Central memory CD4-positive, alpha-beta T cell (primary cell): ENCODE measurements at regions not wholly inside any gene's neighbourhood (a gene's known extent, or its start where the extent isn't known, plus 50 kb on each side); places are given as distances from the start of the nearest gene placed in this dataset.

Experiments used
- DNase-seq: peaks from one replicate; pipeline ENCODE4 v3.0.0; 2022

- no peak for DNase-seq
Observed at GRCh38 chr11:92276773-92277172, 52.2 kb downstream of the FAT3 start.

DNA sequence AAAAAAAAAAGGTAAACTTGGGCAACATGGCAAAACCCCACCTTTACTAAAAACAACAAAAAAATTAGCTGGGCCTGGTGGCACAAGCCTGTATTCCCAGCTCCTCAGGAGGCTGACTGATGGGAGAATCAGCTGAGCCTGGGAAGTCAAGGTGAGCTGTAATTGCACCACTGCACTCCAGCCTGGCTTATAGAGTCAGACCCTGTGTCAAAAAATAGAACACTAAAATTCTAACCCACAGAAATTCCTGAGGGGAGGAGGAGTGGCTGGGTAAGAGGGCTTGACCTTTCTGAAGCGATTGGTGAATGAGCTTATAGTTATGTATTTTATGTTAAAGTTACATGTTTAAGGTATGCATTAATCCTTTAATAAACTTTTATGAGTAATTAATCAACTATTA lies 53.3 kb downstream of the FAT3 start:
- DNase-seq, result no peak

DNA sequence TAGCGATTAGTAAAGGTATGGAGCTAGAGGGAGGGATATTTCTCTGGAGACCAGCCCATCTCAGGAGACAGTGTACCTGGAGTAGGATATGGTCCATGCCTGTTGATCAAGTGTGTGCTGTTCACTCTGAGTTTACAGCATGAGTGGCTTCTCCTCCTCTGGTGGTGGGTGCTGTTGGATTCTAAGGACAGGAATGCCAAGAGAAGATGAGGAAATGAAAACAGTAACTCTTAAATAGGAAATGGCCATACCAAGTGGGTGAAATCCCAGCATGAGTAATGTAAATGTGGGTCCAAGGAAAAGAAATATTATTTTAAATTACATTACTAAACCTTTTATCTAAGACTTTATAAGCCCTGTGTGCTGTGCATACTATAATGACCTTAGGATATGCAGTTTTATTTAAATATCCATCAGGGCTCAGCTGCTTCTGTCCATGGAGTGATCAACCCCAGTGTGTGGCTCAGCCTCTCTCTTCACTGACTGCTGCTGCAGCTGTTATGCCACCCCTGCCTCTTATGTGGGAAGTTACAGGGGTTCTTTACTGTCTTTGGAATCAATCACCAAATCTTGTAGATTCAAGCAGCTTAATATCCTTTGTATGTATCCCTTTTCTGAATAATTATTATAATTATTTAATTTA lies 54.3 kb downstream of the FAT3 start:
- DNase-seq, result no peak

GRCh38 chr11:92284107-92284506 lies 59.5 kb downstream of the FAT3 start:
- no peak for DNase-seq

DNA sequence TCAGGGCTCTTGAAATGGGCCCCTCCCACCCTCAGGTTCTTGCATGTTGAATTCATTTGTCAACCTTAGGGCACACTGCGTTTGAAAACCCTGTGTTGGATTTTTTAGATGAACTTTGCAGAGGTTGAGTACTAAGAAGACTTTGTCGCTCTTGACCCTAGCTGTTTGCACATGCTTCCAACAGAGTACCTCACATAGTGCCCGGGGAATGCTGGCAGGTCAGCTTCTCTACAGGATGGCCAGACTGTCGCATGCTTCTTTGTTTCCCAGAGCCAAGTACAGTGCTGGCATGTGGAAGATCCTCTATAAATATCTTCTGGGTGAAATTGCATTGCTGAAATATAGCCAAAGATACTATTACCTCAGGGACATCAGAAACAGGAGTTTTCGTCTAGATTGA lies 59.9 kb downstream of the FAT3 start:
- no peak for DNase-seq

GRCh38 chr11:92285776-92286175 lies 61.2 kb downstream of the FAT3 start:
- no peak for DNase-seq

- DNase-seq, result no peak
Observed at GRCh38 chr11:92286709-92287108, 62.1 kb downstream of the FAT3 start.

- no peak for DNase-seq
Observed at GRCh38 chr11:92295175-92296137, 70.8 kb downstream of the FAT3 start.

DNA sequence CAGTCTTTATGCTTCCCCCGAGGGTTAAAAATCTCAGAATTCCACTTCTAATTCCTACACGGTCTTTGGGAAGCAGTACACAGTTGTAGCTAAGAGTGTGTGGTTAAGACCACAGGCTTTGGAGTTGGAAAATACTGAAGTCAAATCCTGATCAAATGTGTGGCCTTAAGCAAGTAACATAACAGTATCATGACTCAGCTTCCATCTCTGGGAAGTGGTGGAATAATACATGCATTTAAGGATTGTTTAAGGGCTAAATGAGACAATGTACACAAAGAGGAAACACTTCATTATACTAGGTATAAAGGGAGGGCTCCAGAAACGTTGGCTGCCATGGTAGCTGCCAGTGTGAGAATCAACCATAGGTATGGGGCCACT lies 71.5 kb downstream of the FAT3 start:
- DNase-seq, result no peak

DNA sequence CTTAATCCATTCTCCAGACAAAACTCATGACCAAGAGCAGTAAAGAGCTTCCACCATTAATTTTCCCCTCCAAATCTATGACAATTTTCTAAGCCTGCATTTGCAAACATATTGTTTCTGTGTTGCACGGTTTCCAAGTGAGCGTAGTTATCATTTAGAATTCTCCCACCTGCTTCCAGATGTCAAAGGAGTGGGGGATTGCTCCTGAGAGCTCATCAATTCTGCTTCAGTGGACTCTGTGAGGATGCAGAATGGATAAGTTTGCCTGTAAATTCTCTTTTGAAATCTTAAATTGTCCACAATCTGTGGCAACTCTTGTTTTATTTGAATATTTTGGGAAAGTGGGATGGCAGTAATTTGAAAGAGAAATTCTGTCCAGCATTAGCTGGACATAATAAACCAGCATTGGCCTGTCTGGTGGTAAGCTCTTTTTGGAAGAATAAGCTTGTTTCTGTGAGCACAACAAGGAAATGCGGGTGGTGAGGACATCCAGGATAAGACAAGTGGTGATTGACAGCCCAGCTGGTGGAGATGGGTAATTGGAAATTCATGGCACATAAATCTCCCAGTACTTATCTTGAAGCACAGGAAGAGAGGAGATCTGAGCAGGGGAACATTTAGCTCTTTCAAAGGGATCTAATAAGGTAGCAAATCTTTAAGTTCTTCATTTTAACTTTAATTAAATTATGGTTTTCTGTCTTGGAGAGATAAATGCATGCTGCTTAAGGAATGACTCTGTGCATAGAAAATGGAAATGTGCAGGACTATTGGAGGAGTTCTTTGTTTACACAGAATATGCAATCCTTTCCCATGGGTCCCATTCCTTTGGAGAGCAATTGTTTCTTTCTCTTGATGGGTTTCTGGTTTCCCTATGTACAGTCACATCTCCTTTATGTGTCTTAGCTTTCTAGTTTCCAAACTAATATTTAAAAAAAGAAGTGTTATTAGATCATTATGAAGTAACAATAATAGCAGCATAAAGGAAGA lies 73.2 kb downstream of the FAT3 start:
- DNase-seq, result no peak

DNA sequence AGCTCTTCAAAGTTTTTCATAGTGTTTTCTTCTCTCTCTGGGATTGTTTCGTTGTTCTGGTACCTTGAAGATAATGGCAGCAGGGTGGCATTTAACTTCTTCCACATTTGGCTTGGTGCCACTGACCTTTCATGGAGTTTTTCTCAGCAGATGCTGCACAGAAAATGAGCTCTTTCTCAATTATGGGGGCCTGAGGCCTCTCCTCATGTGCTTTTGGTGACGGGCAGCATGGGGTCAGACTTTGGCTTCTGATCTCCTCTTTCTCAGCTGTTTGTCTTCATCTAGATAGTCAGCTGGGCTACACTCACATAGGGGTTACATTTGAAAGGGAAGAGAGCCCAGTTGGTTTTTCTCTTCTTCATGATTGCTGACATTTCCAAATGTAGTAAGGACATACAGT lies 76.3 kb downstream of the FAT3 start:
- no peak for DNase-seq

DNA sequence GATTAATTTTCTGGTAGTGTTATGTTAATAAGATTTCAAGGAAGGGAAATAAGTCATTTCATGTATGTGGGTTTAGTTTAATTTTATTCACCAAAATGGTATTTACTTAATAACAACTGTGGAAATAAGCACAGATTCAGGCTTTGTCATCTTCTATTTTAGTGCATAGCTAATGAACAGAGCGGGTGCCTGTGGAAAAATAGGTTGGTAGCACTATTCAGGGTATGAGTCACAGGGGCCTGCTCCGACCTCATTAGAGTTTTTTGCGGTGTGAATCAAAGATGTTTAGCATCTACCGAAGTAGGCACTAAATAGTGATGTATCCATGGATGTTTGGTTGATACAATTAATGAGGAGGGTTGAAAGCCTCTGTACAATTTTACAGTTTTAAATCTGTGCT lies 78.2 kb downstream of the FAT3 start:
- no peak for DNase-seq

DNA sequence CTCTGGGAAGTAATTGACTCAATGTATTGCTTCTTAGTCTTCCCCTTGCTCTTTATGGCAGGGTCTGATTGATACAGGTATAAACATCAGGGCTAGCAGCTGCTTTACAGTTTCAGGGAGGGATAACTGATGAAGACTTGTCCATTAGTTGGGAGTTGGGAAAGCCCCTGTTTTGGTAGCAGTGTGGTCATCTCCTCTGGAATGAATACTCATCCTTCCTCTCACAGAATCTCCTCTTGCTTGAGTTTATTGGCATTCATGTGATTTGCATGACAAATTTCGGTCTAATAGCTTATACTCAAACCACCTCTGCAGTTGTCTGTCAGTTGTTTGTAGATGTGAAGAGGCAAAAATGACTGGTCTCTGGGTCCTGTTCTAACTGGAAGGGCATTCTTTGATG lies 79.7 kb downstream of the FAT3 start:
- no peak for DNase-seq

- DNase-seq, result no peak
Observed at GRCh38 chr11:92306966-92307510, 82.4 kb downstream of the FAT3 start.

GRCh38 chr11:92308366-92308765 lies 83.7 kb downstream of the FAT3 start:
- DNase-seq, result no peak

- no peak for DNase-seq
Observed at GRCh38 chr11:92311616-92312449, 87.2 kb downstream of the FAT3 start.

DNA sequence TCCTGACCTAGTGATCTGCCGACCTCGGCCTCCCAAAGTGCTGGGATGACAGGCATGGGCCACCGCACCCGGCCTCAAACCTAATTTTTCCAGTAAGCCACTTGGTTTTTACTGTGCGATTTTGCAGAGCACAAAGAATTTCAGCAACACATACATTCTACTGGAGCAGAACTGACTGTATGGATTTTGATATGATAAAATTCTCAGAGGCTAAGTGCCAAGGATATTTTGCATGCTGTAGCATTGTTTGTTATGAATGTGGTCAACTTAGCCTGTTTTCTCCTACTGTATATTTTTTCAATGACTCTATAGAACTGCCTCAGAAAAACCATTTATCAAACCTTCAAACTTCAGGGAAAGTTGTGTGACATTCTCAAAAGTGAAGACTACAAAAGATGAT lies 89.2 kb downstream of the FAT3 start:
- no peak for DNase-seq

GRCh38 chr11:92314499-92314898 lies 89.9 kb downstream of the FAT3 start:
- no peak for DNase-seq

GRCh38 chr11:92316106-92316809 lies 91.6 kb downstream of the FAT3 start:
- no peak for DNase-seq

DNA sequence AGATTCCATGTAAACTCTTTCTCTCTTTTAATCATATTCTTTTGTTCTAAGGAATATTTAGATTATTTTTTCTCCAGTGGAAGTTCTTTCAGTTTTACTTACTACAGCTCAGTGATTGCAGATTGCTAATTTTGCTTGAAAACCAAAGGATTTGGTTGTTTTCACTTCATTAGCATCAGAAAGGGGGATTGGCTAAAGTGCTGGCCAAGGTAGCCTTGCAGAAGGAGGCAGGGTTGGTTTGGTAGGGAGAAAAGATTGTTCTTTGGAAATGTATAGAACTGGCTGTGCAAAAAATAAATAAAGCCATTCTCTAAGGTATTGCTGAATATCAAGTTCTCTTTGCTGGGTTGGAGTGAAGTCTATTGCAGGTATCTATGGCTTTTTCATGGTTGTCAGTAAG lies 92.6 kb downstream of the FAT3 start:
- DNase-seq, result no peak

DNA sequence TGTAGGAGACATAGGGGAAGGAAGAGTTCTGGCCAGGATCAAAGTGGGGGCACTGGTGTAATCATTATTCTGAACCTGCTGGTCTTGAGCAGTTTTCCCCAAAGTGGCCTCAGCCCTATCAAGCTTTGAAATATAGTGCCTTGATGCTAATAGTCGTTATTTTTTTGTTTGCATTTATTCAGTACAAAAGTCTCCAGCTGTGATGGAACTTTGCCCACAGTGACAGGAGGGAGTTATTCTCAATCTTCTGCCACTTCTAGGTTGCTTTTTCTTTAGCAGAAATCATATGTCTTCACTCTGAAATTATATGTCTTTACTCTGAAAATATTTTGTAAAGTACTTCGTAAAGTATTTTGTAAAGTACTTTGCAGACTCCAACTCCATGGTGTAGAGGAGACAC lies 93.1 kb downstream of the FAT3 start:
- no peak for DNase-seq
